Tibial nerve (tissue), 4 donors: ENCODE measurements at regions not wholly inside any gene's neighbourhood (a gene's known extent, or its start where the extent isn't known, plus 50 kb on each side); places are given as distances from the start of the nearest gene placed in this dataset.

Source experiments
- CTCF ChIP-seq, 5 experiments: fragments of 200-600 bp in 3 of 5; fragments of 450-650 bp in 2 of 5; sonication (generic) in 3 of 5; IDR thresholded peaks; one replicate each; pipeline ENCODE4 v1.5.1; 2016 to 2019; ENCODE audit warnings: antibody characterized with exemption in 5 of 5, mild to moderate bottlenecking in 3 of 5, moderate library complexity in 2 of 5
- EP300 ChIP-seq, 2 donors: sonication (generic); formaldehyde crosslinking; IDR thresholded peaks; one replicate each; pipeline ENCODE4 v1.6.1; 2017; ENCODE audit warnings: antibody characterized with exemption in 2 of 2, mild to moderate bottlenecking in 1 of 2
- POLR2A ChIP-seq, 2 donors: fragments of 450-650 bp; IDR thresholded peaks; one replicate each; pipeline ENCODE4 v1.6.1; 2017; ENCODE audit warnings: antibody characterized with exemption in 2 of 2, mild to moderate bottlenecking in 2 of 2, moderate library complexity in 2 of 2

- TF ChIP-seq POLR2A (IDR thresholded peaks at IDR 0.05), result no peak
- no peak for TF ChIP-seq EP300 (IDR thresholded peaks at IDR 0.05)
- TF ChIP-seq CTCF (IDR thresholded peaks at IDR 0.05), result no peak
Measured at GRCh38 chr17:68679882-68680281, 78.7 kb upstream of the FAM20A start.
